ENCODE measurements at regions not wholly inside any gene's neighbourhood (a gene's known extent, or its start where the extent isn't known, plus 50 kb on each side); places are given as distances from the start of the nearest gene placed in this dataset.

DNA sequence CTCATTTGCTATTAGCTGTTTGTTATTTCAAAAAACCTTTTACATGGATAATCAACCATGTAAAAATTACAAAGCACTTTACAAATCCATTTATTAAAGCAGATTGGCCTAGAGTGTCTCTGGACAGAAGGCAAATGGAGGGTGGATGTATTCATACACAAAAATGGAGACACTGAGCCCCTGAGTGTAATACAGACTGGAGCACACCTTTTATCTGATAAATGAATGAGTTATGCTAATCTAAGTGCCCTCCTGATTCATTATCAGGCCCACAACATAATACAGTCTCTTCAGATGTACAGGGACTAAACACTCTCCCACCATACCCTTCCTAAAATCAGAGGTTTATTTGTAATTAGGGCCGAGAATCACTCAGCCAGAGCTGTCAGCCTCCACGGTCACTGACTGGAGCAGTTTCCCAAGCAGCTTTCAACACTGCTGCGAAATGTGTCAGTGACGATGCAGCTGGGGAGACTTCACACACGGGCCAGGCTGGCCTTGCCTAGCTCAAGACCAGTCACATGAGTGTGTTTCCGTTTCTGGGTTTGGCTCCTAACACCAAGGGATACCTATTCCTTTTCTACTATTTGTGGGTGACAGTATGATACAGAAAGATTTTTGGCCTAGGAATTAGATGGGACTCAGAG, 271.8 kb downstream of the ZIC1 start:
- Histone ChIP-seq H4K91ac (ENCODE audit: insufficient read depth, low read depth, low read length) (no peak overlapping the region), H3K9me1 (ENCODE audit: insufficient read depth, low read length) (no peaks in the 10 kb centered on the region), H3K18ac (ENCODE audit: low read depth, low read length) (no peak overlapping the region), H2AK5ac (ENCODE audit: low read depth, low read length) (no peak overlapping the region), H4K20me1 (ENCODE audit: insufficient read depth, low read length) (no peaks in the 10 kb centered on the region), H3K79me1 (ENCODE audit: low read depth in 1 of 2, low read length in 2 of 2) (no peaks in the 10 kb centered on the region), H3K14ac (replicated peaks; ENCODE audit: low read depth, low read length) (no peak overlapping the region), H2BK15ac (ENCODE audit: low read depth, low read length) (no peak overlapping the region), H3K23ac (ENCODE audit: low read depth, low read length) (no peak overlapping the region), H2AFZ (replicated peaks; ENCODE audit: low read length, poor library complexity) (peak overlapping the region; percentile 51), H3K56ac (ENCODE audit: extremely low read depth, insufficient read depth, low read length) (no peak overlapping the region), H2AK9ac (replicated peaks; ENCODE audit: low read depth, low read length, poor library complexity) (no peak overlapping the region), H3K36me3 (ENCODE audit: control insufficient read depth, insufficient read depth, low read length) (no peaks in the 10 kb centered on the region), H3K9me3 (ENCODE audit: control insufficient read depth, insufficient read depth, low read length) (no peaks in the 10 kb centered on the region), H3K4me1 (ENCODE audit: control insufficient read depth, insufficient read depth, low read length) (no peaks in the 10 kb centered on the region), H3K27ac (ENCODE audit: insufficient read depth, low read length) (no peak overlapping the region), H3K9ac (ENCODE audit: low read depth, low read length) (no peak overlapping the region), H3K4me3 (ENCODE audit: insufficient read depth, low read depth, low read length) (no peak overlapping the region), H2BK5ac (ENCODE audit: low read depth, low read length, poor library complexity, severe bottlenecking) (no peak overlapping the region), H2BK120ac (ENCODE audit: low read depth, low read length) (no peak overlapping the region), H4K8ac (ENCODE audit: low read depth in 2 of 2, low read length in 2 of 2) (no peak overlapping the region), H2BK20ac (ENCODE audit: low read depth, low read length) (no peak overlapping the region), H3K4ac (ENCODE audit: low read depth, low read length) (no peak overlapping the region), H4K5ac (ENCODE audit: low read depth, low read length) (no peak overlapping the region), H3K27me3 (ENCODE audit: control insufficient read depth, insufficient read depth, low read length) (no peaks in the 10 kb centered on the region), H3K4me2 (ENCODE audit: low read depth, low read length) (no peak overlapping the region)
- POLR2A ChIA-PET (ENCODE audit: unreplicated experiment), result no interaction called here
- TF ChIP-seq BHLHE40 (IDR thresholded peaks at IDR 0.05; ENCODE audit: low read depth, low read length) (no peak), MXI1 (IDR thresholded peaks at IDR 0.05; ENCODE audit: borderline replicate concordance, low read depth, low read length) (no peak)
- ATAC-seq (ENCODE audit: low read depth), result no peak
- no TSS peak for BruUV-seq (replicated peaks)
- in situ Hi-C loops (cut with MboI; ENCODE audit: low sequenced_read_pairs) (no loop called here), intact Hi-C loops (cut with micrococcal nuclease) (no loop called here), dilution Hi-C loops (cut with HindIII; ENCODE audit: low sequenced_read_pairs, unreplicated experiment) (no loop called here)
- no CpG with 5 or more reads among the region's 6 CpGs for WGBS, 2 experiments (ENCODE audit: extremely low coverage in 2 of 2, insufficient read length in 1 of 2)
- peak; percentile 0 for DNase-seq
- CTCF ChIA-PET, result no interaction called here

Data from IMR-90 (cell line).